Stomach (tissue), 8 donors: ENCODE measurements at regions not wholly inside any gene's neighbourhood (a gene's known extent, or its start where the extent isn't known, plus 50 kb on each side); places are given as distances from the start of the nearest gene placed in this dataset.

Source experiments
- DNase-seq, 2 donors: peaks; one replicate each; pipeline versions ENCODE4 v3.0.0 to v3.0.0-alpha.2; 2013 to 2019
- H3K27ac ChIP-seq, 5 donors: fragments of 200-600 bp in 4 of 5; sonication (generic) in 4 of 5; one replicate each; pipeline ENCODE4 v1.5.1; 2013 to 2019; ENCODE audit warnings: mild to moderate bottlenecking in 1 of 5, moderate library complexity in 1 of 5
- H3K27me3 ChIP-seq, 3 donors: fragments of 200-600 bp; sonication (generic); one replicate each; pipeline ENCODE4 v1.5.1; 2017 to 2019; ENCODE audit warnings: mixed run types in 1 of 3
- H3K36me3 ChIP-seq, 4 donors: fragments of 200-600 bp; sonication (generic); 1 replicate in 3 of 4; 2 replicates in 1 of 4; pipeline ENCODE4 v1.5.1; 2016 to 2019
- H3K4me1 ChIP-seq, 4 donors: fragments of 200-600 bp; sonication (generic); one replicate each; pipeline ENCODE4 v1.5.1; 2016 to 2019
- H3K4me3 ChIP-seq, 4 donors: fragments of 200-600 bp; sonication (generic) in 3 of 4; one replicate each; pipeline ENCODE4 v1.5.1; 2016 to 2019; ENCODE audit warnings: mild to moderate bottlenecking in 1 of 4
- H3K9me3 ChIP-seq, 4 donors: fragments of 200-600 bp; sonication (generic); one replicate each; pipeline ENCODE4 v1.5.1; 2016 to 2019
- EP300 ChIP-seq: sonication (generic); formaldehyde crosslinking; IDR thresholded peaks from one replicate; pipeline ENCODE4 v1.6.1; 2017; ENCODE audit warnings: antibody characterized with exemption
- POLR2A ChIP-seq, 4 donors: fragments of 450-650 bp; IDR thresholded peaks; one replicate each; pipeline ENCODE4 v1.6.1; 2016; ENCODE audit warnings: antibody characterized with exemption in 4 of 4, control low read depth in 2 of 4, mild to moderate bottlenecking in 1 of 4, moderate library complexity in 1 of 4
- POLR2AphosphoS5 ChIP-seq, 3 donors: sonication (generic); formaldehyde crosslinking; IDR thresholded peaks; one replicate each; pipeline ENCODE4 v1.6.1; 2016; ENCODE audit warnings: antibody characterized with exemption in 3 of 3
- whole genome bisulfite sequencing, 5 donors: extraction: QIAGEN DNeasy Blood & Tissue Kit in 3 of 5; methylation state at CpG; one replicate each; pipeline versions ENCODE4 v1.1.5 to v1.1.7; 2013 to 2018; 5-methylcytosine and 5-hydroxymethylcytosine counted together
- intact Hi-C: fragments of 100-400 bp; cut with DNase I; formaldehyde crosslinking; loops from one replicate; pipeline ENCODE4 v1.15.1; 2023; ENCODE audit warnings: low total_unique reads
- TF ChIP-seq, protein P1 (sequence below), 7 experiments: fragments of 450-650 bp in 4 of 7; fragments of 200-600 bp in 3 of 7; sonication (generic) in 3 of 7; IDR thresholded peaks; one replicate each; pipeline ENCODE4 v1.5.1; 2016 to 2019; ENCODE audit warnings: antibody characterized with exemption in 7 of 7, control low read depth in 2 of 7, mild to moderate bottlenecking in 1 of 7
- donor health status: healthy with polysubstance abuse.
- donor health status: Bipolar disorder and iron deficiency.
- donor health status: healthy.

DNA sequence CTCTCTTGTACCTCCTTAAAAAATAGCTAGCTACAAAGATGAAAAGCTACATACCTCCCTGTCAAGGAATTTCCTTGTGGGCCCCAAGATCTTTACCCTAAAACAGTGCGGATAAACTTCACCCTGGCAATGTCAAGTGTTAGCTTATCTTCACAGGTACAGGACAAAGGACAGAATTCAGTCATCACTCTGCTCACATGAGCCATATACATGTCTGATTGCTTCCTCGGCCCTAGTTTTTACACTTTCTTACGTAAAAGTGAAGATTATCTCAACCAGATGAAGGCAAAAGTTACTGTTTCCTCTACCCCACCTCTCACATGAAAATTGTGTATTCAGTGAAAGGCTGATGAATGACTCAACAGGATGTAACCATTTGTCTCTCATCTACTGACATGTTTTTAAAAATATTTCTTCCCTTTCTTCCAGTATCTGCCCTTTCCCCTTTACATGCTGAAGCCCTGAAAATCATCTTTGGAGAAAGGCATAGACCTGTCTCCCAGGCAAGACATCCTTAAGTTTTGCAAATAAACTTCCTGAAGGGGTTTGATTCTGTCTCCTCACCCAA lies 890.1 kb downstream of the GALC start:
- H3K4me1 ChIP-seq: no peaks in the 10 kb centered on the region
- WGBS, 5 donors: 56 to 66% (median 58%) methylated on average over 3 of the region's 3 CpGs
- intact Hi-C loops: no loop called here
- no peaks in the 10 kb centered on the region for H3K36me3 ChIP-seq
- H3K27ac ChIP-seq: no peak overlapping the region
- TF ChIP-seq, protein P1, sequence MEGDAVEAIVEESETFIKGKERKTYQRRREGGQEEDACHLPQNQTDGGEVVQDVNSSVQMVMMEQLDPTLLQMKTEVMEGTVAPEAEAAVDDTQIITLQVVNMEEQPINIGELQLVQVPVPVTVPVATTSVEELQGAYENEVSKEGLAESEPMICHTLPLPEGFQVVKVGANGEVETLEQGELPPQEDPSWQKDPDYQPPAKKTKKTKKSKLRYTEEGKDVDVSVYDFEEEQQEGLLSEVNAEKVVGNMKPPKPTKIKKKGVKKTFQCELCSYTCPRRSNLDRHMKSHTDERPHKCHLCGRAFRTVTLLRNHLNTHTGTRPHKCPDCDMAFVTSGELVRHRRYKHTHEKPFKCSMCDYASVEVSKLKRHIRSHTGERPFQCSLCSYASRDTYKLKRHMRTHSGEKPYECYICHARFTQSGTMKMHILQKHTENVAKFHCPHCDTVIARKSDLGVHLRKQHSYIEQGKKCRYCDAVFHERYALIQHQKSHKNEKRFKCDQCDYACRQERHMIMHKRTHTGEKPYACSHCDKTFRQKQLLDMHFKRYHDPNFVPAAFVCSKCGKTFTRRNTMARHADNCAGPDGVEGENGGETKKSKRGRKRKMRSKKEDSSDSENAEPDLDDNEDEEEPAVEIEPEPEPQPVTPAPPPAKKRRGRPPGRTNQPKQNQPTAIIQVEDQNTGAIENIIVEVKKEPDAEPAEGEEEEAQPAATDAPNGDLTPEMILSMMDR (IDR thresholded peaks at IDR 0.05): no peak
- TF ChIP-seq POLR2A (IDR thresholded peaks at IDR 0.05) (no peak), POLR2AphosphoS5 (IDR thresholded peaks at IDR 0.05) (no peak), EP300 (no peak)
- H3K4me3 ChIP-seq: no peak overlapping the region
- no peaks in the 10 kb centered on the region for H3K27me3 ChIP-seq
- H3K9me3 ChIP-seq: no peaks in the 10 kb centered on the region
- DNase-seq: no peak

DNA sequence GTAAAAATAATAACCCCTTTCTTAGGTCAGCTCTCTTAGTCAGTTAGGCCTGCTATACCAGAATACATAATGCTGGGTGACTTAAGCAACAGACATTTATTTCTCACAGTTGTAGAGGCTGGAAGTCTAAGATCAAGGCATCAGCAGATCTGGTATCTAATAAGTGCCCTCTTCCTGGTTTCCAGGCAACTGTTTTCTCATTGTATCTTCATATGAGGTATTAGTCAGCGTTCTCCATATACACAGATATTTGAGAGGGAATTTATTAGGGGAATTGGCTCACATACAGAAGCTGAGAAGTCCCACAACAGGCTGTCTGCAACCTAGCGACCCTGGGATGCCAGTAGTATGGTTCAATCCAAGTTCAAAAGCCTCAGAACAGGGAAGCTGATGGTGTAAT lies 896.0 kb downstream of the GALC start:
- WGBS, 5 donors: 41 to 61% (median 53%) methylated on average over 2 of the region's 2 CpGs

GRCh38 chr14:87094913-87095312 lies 898.1 kb downstream of the GALC start:
- Histone ChIP-seq H3K4me1 (no peaks in the 10 kb centered on the region), H3K36me3 (no peaks in the 10 kb centered on the region), H3K27me3 (no peaks in the 10 kb centered on the region), H3K4me3 (no peak overlapping the region), H3K27ac (no peak overlapping the region), H3K9me3 (no peaks in the 10 kb centered on the region)
- peak in 1 of 2 donors; percentile 70 for DNase-seq
- TF ChIP-seq, protein P1 (IDR thresholded peaks at IDR 0.05): no peak
- TF ChIP-seq POLR2AphosphoS5 (IDR thresholded peaks at IDR 0.05) (no peak), EP300 (no peak), POLR2A (IDR thresholded peaks at IDR 0.05) (no peak)
- intact Hi-C loops: no loop called here
- 49 to 66% (median 65%) methylated on average over 2 of the region's 2 CpGs for WGBS, 5 donors

More for the DNA sequence above, 896.0 kb downstream of the GALC start:
- Histone ChIP-seq H3K4me1 (no peaks in the 10 kb centered on the region), H3K36me3 (no peaks in the 10 kb centered on the region), H3K27ac (no peak overlapping the region), H3K9me3 (no peaks in the 10 kb centered on the region), H3K4me3 (no peak overlapping the region), H3K27me3 (no peaks in the 10 kb centered on the region)
- intact Hi-C loops: no loop called here
- TF ChIP-seq POLR2A (IDR thresholded peaks at IDR 0.05): no peak
- no peak for TF ChIP-seq POLR2AphosphoS5 (IDR thresholded peaks at IDR 0.05)
- no peak for TF ChIP-seq EP300
- TF ChIP-seq, protein P1 (IDR thresholded peaks at IDR 0.05): no peak
- DNase-seq: peak in 1 of 2 donors; percentile 22

GRCh38 chr14:87088588-87088987 lies 904.4 kb downstream of the GALC start:
- WGBS, 5 donors: 26 to 42% (median 33%) methylated on average over 3 of the region's 3 CpGs
- H3K36me3 ChIP-seq: no peaks in the 10 kb centered on the region
- H3K4me1 ChIP-seq: no peaks in the 10 kb centered on the region
- DNase-seq: no peak
- TF ChIP-seq, protein P1 (IDR thresholded peaks at IDR 0.05): no peak
- no peaks in the 10 kb centered on the region for H3K9me3 ChIP-seq
- no peak overlapping the region for H3K27ac ChIP-seq
- H3K27me3 ChIP-seq: no peaks in the 10 kb centered on the region
- no peak overlapping the region for H3K4me3 ChIP-seq
- intact Hi-C loops: no loop called here
